ENCODE measurements at regions not wholly inside any gene's neighbourhood (a gene's known extent, or its start where the extent isn't known, plus 50 kb on each side); places are given as distances from the start of the nearest gene placed in this dataset.

GRCh38 chr20:26214991-26215390, 518.3 kb upstream of the ZNF337 start:
- H3K4me1 ChIP-seq (ENCODE audit: control insufficient read depth in 4 of 4, insufficient read depth in 4 of 4, low read length in 3 of 4), result no peaks in the 10 kb centered on the region
- H3K36me3 ChIP-seq (ENCODE audit: control insufficient read depth in 4 of 4, insufficient read depth in 3 of 4, low read depth in 1 of 4, low read length in 3 of 4), result no peaks in the 10 kb centered on the region
- no peak overlapping the region for H3K4me3 ChIP-seq (ENCODE audit: low read depth in 1 of 3, low read length in 3 of 3)
- TF ChIP-seq, protein P1, sequence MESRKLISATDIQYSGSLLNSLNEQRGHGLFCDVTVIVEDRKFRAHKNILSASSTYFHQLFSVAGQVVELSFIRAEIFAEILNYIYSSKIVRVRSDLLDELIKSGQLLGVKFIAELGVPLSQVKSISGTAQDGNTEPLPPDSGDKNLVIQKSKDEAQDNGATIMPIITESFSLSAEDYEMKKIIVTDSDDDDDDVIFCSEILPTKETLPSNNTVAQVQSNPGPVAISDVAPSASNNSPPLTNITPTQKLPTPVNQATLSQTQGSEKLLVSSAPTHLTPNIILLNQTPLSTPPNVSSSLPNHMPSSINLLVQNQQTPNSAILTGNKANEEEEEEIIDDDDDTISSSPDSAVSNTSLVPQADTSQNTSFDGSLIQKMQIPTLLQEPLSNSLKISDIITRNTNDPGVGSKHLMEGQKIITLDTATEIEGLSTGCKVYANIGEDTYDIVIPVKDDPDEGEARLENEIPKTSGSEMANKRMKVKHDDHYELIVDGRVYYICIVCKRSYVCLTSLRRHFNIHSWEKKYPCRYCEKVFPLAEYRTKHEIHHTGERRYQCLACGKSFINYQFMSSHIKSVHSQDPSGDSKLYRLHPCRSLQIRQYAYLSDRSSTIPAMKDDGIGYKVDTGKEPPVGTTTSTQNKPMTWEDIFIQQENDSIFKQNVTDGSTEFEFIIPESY (IDR thresholded peaks at IDR 0.05), result no peak
- TF ChIP-seq FOXA2 (IDR thresholded peaks at IDR 0.05), result no peak
- TF ChIP-seq, protein P2, sequence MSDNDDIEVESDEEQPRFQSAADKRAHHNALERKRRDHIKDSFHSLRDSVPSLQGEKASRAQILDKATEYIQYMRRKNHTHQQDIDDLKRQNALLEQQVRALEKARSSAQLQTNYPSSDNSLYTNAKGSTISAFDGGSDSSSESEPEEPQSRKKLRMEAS (IDR thresholded peaks at IDR 0.05), result no peak
- TF ChIP-seq RXRA (IDR thresholded peaks at IDR 0.05), result no peak
- TF ChIP-seq, protein P3, sequence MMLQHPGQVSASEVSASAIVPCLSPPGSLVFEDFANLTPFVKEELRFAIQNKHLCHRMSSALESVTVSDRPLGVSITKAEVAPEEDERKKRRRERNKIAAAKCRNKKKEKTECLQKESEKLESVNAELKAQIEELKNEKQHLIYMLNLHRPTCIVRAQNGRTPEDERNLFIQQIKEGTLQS (IDR thresholded peaks at IDR 0.05), result no peak
- TF ChIP-seq RAD21 (IDR thresholded peaks at IDR 0.05), result no peak
- TF ChIP-seq NR2F2 (IDR thresholded peaks at IDR 0.05), result no peak
- no peak for TF ChIP-seq TAF1 (conservative IDR thresholded peaks at IDR 0.05)
- no peak for TF ChIP-seq SP1 (IDR thresholded peaks at IDR 0.05)
- no peak for TF ChIP-seq FOXA1 (IDR thresholded peaks at IDR 0.05)
- TF ChIP-seq, protein P4, sequence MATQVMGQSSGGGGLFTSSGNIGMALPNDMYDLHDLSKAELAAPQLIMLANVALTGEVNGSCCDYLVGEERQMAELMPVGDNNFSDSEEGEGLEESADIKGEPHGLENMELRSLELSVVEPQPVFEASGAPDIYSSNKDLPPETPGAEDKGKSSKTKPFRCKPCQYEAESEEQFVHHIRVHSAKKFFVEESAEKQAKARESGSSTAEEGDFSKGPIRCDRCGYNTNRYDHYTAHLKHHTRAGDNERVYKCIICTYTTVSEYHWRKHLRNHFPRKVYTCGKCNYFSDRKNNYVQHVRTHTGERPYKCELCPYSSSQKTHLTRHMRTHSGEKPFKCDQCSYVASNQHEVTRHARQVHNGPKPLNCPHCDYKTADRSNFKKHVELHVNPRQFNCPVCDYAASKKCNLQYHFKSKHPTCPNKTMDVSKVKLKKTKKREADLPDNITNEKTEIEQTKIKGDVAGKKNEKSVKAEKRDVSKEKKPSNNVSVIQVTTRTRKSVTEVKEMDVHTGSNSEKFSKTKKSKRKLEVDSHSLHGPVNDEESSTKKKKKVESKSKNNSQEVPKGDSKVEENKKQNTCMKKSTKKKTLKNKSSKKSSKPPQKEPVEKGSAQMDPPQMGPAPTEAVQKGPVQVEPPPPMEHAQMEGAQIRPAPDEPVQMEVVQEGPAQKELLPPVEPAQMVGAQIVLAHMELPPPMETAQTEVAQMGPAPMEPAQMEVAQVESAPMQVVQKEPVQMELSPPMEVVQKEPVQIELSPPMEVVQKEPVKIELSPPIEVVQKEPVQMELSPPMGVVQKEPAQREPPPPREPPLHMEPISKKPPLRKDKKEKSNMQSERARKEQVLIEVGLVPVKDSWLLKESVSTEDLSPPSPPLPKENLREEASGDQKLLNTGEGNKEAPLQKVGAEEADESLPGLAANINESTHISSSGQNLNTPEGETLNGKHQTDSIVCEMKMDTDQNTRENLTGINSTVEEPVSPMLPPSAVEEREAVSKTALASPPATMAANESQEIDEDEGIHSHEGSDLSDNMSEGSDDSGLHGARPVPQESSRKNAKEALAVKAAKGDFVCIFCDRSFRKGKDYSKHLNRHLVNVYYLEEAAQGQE (IDR thresholded peaks at IDR 0.05), result no peak
- no peak for TF ChIP-seq JUND (IDR thresholded peaks at IDR 0.05)
- no peak for TF ChIP-seq HNF4A (conservative IDR thresholded peaks at IDR 0.05)
- DNase-seq (ENCODE audit: low spot score), result no peak
- H3K9ac ChIP-seq (ENCODE audit: low read depth in 1 of 2, low read length in 2 of 2), result no peak overlapping the region
- WGBS, result 58% methylated on average over 3 of the region's 3 CpGs
- H3K27ac ChIP-seq (ENCODE audit: low read depth in 1 of 2, low read length in 2 of 2), result no peak overlapping the region
- no peaks in the 10 kb centered on the region for H3K9me3 ChIP-seq (ENCODE audit: control insufficient read depth in 4 of 4, low read length in 3 of 4)
- peaks cover 0 to 6% (median 0%) of the 10 kb centered on the region in 4 donors for H3K27me3 ChIP-seq (ENCODE audit: control insufficient read depth in 4 of 4, insufficient read depth in 4 of 4, low read length in 3 of 4)

DNA sequence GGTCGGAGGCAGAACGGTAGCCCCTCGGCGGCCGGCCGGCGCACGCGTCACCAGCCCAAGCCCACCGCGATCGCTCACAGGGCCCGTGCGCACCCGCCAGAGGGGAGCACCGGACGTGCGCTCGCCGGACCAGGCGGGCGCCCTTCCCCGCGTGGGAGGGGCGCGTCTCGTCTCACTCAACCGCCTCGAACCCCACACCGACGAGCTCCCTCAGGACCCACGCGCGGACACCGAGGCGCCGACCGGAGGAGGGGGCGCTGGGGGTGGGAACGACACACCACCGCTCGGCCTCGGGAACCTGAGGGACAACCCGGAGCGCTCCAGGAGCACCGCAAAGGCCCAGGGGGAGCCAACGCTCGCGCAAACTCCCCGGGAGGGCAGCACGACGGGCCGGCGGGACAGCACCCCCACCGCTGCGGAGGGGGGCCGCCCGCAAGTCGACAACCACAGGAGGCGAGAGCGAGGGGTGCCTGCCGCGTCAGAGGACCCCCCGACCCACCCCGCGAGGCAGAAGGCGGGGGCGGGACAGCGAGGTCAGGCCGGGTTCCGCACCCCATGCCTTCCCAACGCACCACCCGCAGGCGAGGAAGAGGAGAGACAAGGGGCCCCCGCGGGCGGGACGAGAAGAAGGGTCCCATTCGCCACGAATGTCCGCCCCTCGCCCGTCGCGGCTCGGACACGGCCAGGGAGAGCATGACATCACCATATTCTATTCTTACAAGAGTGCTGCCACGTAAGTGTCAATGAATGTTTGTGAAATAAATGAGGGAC, 512.7 kb upstream of the ZNF337 start:
- WGBS, result 13% methylated on average over 88 of the region's 88 CpGs
- Histone ChIP-seq H3K27me3 (ENCODE audit: control insufficient read depth in 4 of 4, insufficient read depth in 4 of 4, low read length in 3 of 4) (peaks cover 0 to 11% (median 6%) of the 10 kb centered on the region in 4 donors), H3K4me1 (ENCODE audit: control insufficient read depth in 4 of 4, insufficient read depth in 4 of 4, low read length in 3 of 4) (peaks cover 0 to 9% (median 1%) of the 10 kb centered on the region in 4 donors), H3K36me3 (ENCODE audit: control insufficient read depth in 4 of 4, insufficient read depth in 3 of 4, low read depth in 1 of 4, low read length in 3 of 4) (no peaks in the 10 kb centered on the region), H3K4me3 (ENCODE audit: low read depth in 1 of 3, low read length in 3 of 3) (no peak overlapping the region), H3K27ac (ENCODE audit: low read depth in 1 of 2, low read length in 2 of 2) (no peak overlapping the region), H3K9me3 (ENCODE audit: control insufficient read depth in 4 of 4, low read length in 3 of 4) (peaks cover 0 to 6% (median 0%) of the 10 kb centered on the region in 4 donors), H3K9ac (ENCODE audit: low read depth in 1 of 2, low read length in 2 of 2) (no peak overlapping the region)
- no peak for DNase-seq (ENCODE audit: low spot score)
- TF ChIP-seq, protein P5, sequence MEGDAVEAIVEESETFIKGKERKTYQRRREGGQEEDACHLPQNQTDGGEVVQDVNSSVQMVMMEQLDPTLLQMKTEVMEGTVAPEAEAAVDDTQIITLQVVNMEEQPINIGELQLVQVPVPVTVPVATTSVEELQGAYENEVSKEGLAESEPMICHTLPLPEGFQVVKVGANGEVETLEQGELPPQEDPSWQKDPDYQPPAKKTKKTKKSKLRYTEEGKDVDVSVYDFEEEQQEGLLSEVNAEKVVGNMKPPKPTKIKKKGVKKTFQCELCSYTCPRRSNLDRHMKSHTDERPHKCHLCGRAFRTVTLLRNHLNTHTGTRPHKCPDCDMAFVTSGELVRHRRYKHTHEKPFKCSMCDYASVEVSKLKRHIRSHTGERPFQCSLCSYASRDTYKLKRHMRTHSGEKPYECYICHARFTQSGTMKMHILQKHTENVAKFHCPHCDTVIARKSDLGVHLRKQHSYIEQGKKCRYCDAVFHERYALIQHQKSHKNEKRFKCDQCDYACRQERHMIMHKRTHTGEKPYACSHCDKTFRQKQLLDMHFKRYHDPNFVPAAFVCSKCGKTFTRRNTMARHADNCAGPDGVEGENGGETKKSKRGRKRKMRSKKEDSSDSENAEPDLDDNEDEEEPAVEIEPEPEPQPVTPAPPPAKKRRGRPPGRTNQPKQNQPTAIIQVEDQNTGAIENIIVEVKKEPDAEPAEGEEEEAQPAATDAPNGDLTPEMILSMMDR (IDR thresholded peaks at IDR 0.05; ENCODE audit: low read depth, low read length, missing input control), result no peak
- TF ChIP-seq HNF4A (conservative IDR thresholded peaks at IDR 0.05) (no peak), YY1 (IDR thresholded peaks at IDR 0.05) (no peak), RXRA (IDR thresholded peaks at IDR 0.05) (no peak), SP1 (IDR thresholded peaks at IDR 0.05) (no peak), FOXA2 (IDR thresholded peaks at IDR 0.05) (no peak), NR2F2 (IDR thresholded peaks at IDR 0.05) (no peak), EGR1 (IDR thresholded peaks at IDR 0.05; ENCODE audit: low read depth in 2 of 2) (no peak), FOXA1 (IDR thresholded peaks at IDR 0.05) (no peak), RAD21 (IDR thresholded peaks at IDR 0.05) (no peak), HNF4G (IDR thresholded peaks at IDR 0.05) (no peak)
- TF ChIP-seq, protein P1 (IDR thresholded peaks at IDR 0.05), result no peak
- TF ChIP-seq, protein P3 (IDR thresholded peaks at IDR 0.05), result no peak
- TF ChIP-seq, protein P2 (IDR thresholded peaks at IDR 0.05), result no peak
